Transverse colon (tissue), 4 donors: ENCODE measurements at regions not wholly inside any gene's neighbourhood (a gene's known extent, or its start where the extent isn't known, plus 50 kb on each side); places are given as distances from the start of the nearest gene placed in this dataset.

Experiments used
- DNase-seq: peaks from one replicate; pipeline ENCODE4 v3.0.0-alpha.2; 2019
- H3K27ac ChIP-seq, 4 donors: fragments of 200-600 bp; sonication (generic); 2 replicates each; pipeline ENCODE4 v1.5.1; 2016 to 2018; ENCODE audit warnings: inconsistent platforms in 4 of 4
- H3K27me3 ChIP-seq: fragments of 200-600 bp; sonication (generic); 2 replicates; pipeline ENCODE4 v1.5.1; 2017; ENCODE audit warnings: inconsistent platforms
- H3K36me3 ChIP-seq, 4 donors: fragments of 200-600 bp; sonication (generic); 2 replicates each; pipeline ENCODE4 v1.5.1; 2017 to 2019; ENCODE audit warnings: inconsistent platforms in 4 of 4
- H3K4me1 ChIP-seq, 4 donors: fragments of 200-600 bp; sonication (generic); 2 replicates each; pipeline ENCODE4 v1.5.1; 2017 to 2020; ENCODE audit warnings: inconsistent platforms in 4 of 4
- H3K4me3 ChIP-seq, 4 donors: fragments of 200-600 bp; sonication (generic); 1 replicate in 1 of 4; 2 replicates in 3 of 4; pipeline versions ENCODE4 v1.5.1 to v1.6.1; 2017 to 2019; ENCODE audit warnings: inconsistent platforms in 4 of 4
- H3K9me3 ChIP-seq, 2 donors: fragments of 200-600 bp; sonication (generic); 2 replicates each; pipeline ENCODE4 v1.5.1; 2017 to 2019; ENCODE audit warnings: inconsistent platforms in 2 of 2
- CTCF ChIP-seq, 5 experiments: fragments of 200-600 bp in 3 of 5; fragments of 450-650 bp in 2 of 5; sonication (generic) in 3 of 5; IDR thresholded peaks; 1 replicate in 2 of 5; 2 replicates in 3 of 5; pipeline ENCODE4 v1.5.1; 2016 to 2017; ENCODE audit warnings: antibody characterized with exemption in 5 of 5, inconsistent platforms in 3 of 5, mild to moderate bottlenecking in 2 of 5, moderate library complexity in 1 of 5
- EP300 ChIP-seq: sonication (generic); formaldehyde crosslinking; IDR thresholded peaks from one replicate; pipeline ENCODE4 v1.6.1; 2017; ENCODE audit warnings: antibody characterized with exemption, low read depth
- POLR2A ChIP-seq: fragments of 450-650 bp; IDR thresholded peaks from one replicate; pipeline ENCODE4 v1.6.1; 2016; ENCODE audit warnings: antibody characterized with exemption, mild to moderate bottlenecking, moderate library complexity
- POLR2AphosphoS5 ChIP-seq, 3 donors: sonication (generic); formaldehyde crosslinking; IDR thresholded peaks; one replicate each; pipeline ENCODE4 v1.6.1; 2016; ENCODE audit warnings: antibody characterized with exemption in 3 of 3
- WGBS, 2 donors: methylation state at CpG; one replicate each; pipeline ENCODE4 v1.1.5; 2018; ENCODE audit warnings: low coverage in 1 of 2; 5-methylcytosine and 5-hydroxymethylcytosine counted together
- in situ Hi-C, 4 donors: fragments of 200-750 bp; cut with MboI; loops; one replicate each; pipeline versions ENCODE4 v1.15.0 to v1.15.1; 2017; ENCODE audit warnings: low sequenced_read_pairs in 3 of 4, low pct_ligation_motif_present in 1 of 4, low pct_unique_long_range_greater_than_20kb in 1 of 4
- intact Hi-C: fragments of 100-400 bp; cut with DNase I; formaldehyde crosslinking; loops from one replicate; pipeline ENCODE4 v1.15.1; 2023; ENCODE audit warnings: low total_unique reads

GRCh38 chr7:54882694-54883093 lies 123.7 kb upstream of the SEC61G start:
- in situ Hi-C loops = no loop called here
- H3K27me3 ChIP-seq = no peaks in the 10 kb centered on the region
- no peak for DNase-seq
- intact Hi-C loops = loop anchor here (1.0 kb wide), 1 partner anchor 28 kb away; no protein-coding TSS in a partner anchor
- H3K9me3 ChIP-seq = no peaks in the 10 kb centered on the region
- H3K27ac ChIP-seq = no peak overlapping the region
- 82 to 90% methylated on average over 1 of the region's 1 CpG for WGBS, 2 donors
- no peak overlapping the region for H3K4me3 ChIP-seq
- TF ChIP-seq CTCF (IDR thresholded peaks at IDR 0.05) = no peak
- no peak for TF ChIP-seq POLR2AphosphoS5 (IDR thresholded peaks at IDR 0.05)
- TF ChIP-seq POLR2A = no peak
- TF ChIP-seq EP300 = no peak
- no peaks in the 10 kb centered on the region for H3K36me3 ChIP-seq
- H3K4me1 ChIP-seq = peaks cover 0 to 24% (median 1%) of the 10 kb centered on the region in 4 donors

- no peak for DNase-seq
- H3K4me1 ChIP-seq = peaks cover 0 to 22% (median 1%) of the 10 kb centered on the region in 4 donors
- peaks cover 2% of the 10 kb centered on the region for H3K27me3 ChIP-seq
- WGBS, 2 donors = 92 to 95% methylated on average over 1 of the region's 1 CpG
- no peak overlapping the region for H3K4me3 ChIP-seq
- no peak overlapping the region for H3K27ac ChIP-seq
- intact Hi-C loops (no loop called here), in situ Hi-C loops (no loop called here)
- TF ChIP-seq POLR2AphosphoS5 (IDR thresholded peaks at IDR 0.05) (no peak), CTCF (IDR thresholded peaks at IDR 0.05) (no peak), EP300 (no peak), POLR2A (no peak)
- no peaks in the 10 kb centered on the region for H3K9me3 ChIP-seq
- no peaks in the 10 kb centered on the region for H3K36me3 ChIP-seq
These were observed 124.6 kb upstream of the SEC61G start for GRCh38 chr7:54883576-54883975.

GRCh38 chr7:54885285-54885684 lies 126.3 kb upstream of the SEC61G start:
- H3K9me3 ChIP-seq = no peaks in the 10 kb centered on the region
- no peak overlapping the region for H3K4me3 ChIP-seq
- H3K4me1 ChIP-seq = peaks cover 0 to 13% (median 1%) of the 10 kb centered on the region in 4 donors
- H3K27me3 ChIP-seq = peaks cover 14% of the 10 kb centered on the region
- intact Hi-C loops = no loop called here
- no peak for TF ChIP-seq POLR2AphosphoS5 (IDR thresholded peaks at IDR 0.05)
- no peak for TF ChIP-seq CTCF (IDR thresholded peaks at IDR 0.05)
- TF ChIP-seq EP300 = no peak
- no peak for TF ChIP-seq POLR2A
- WGBS, 2 donors = 88 to 100% methylated on average over 1 of the region's 1 CpG
- no peak overlapping the region for H3K27ac ChIP-seq
- in situ Hi-C loops = no loop called here
- DNase-seq = no peak
- no peaks in the 10 kb centered on the region for H3K36me3 ChIP-seq

GRCh38 chr7:54888067-54888733 lies 129.2 kb upstream of the SEC61G start:
- peaks cover 0 to 4% (median 0%) of the 10 kb centered on the region in 4 donors for H3K4me1 ChIP-seq
- peak overlapping the region in 2 of 4 donors; percentile 14 to 32 for H3K4me3 ChIP-seq
- no peak for DNase-seq
- no peaks in the 10 kb centered on the region for H3K9me3 ChIP-seq
- H3K27me3 ChIP-seq = peaks cover 14% of the 10 kb centered on the region
- no peaks in the 10 kb centered on the region for H3K36me3 ChIP-seq
- TF ChIP-seq POLR2A (no peak), POLR2AphosphoS5 (IDR thresholded peaks at IDR 0.05) (no peak), EP300 (no peak), CTCF (IDR thresholded peaks at IDR 0.05) (no peak)
- in situ Hi-C loops = no loop called here
- no peak overlapping the region for H3K27ac ChIP-seq
- WGBS, 2 donors = 41 to 64% methylated on average over 11 to 26 of the region's 26 CpGs
- intact Hi-C loops = no loop called here
